DND-41 (cell line): ENCODE measurements at regions not wholly inside any gene's neighbourhood (a gene's known extent, or its start where the extent isn't known, plus 50 kb on each side); places are given as distances from the start of the nearest gene placed in this dataset.
"Not testable (repeated sequence)": the region's sequence is repeated elsewhere in the genome, so short reads cannot be mapped to it uniquely, and the experiment has no call there.

Source experiments
- CTCF ChIP-seq: IDR thresholded peaks from 2 replicates; pipeline ENCODE4 v1.5.1; 2012; ENCODE audit warnings: borderline replicate concordance, low read length, moderate library complexity, mild to moderate bottlenecking; ENCODE audit not compliant: poor library complexity, severe bottlenecking; ENCODE audit errors: extremely low read depth
- EZH2 ChIP-seq: IDR thresholded peaks from 3 replicates; pipeline ENCODE4 v1.6.1; 2012; ENCODE audit warnings: borderline replicate concordance, low read depth, mild to moderate bottlenecking, moderate library complexity, low read length, inconsistent platforms; ENCODE audit not compliant: severe bottlenecking

DNA sequence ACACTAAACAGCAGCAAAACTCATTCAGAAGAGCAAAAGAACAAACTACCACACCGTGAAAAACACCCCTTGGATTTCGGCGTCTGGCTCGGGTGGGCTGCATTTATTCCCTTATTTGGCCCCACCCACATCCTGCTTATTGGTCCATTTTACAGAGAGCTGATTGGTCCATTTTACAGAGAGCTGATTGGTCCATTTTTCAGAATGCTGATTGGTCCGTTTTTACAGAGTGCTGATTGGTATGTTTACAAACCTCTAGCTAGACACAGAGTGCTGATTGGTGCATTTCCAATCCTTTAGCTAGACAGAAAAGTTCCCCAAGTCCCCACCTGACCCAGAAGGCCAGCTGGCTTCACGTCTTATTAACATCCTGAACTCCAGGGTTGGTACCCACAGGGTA, 286.6 kb upstream of the ASIC2 start:
- TF ChIP-seq CTCF, EZH2: not testable (repeated sequence)
